Panc1 (cell line): ENCODE measurements at regions not wholly inside any gene's neighbourhood (a gene's known extent, or its start where the extent isn't known, plus 50 kb on each side); places are given as distances from the start of the nearest gene placed in this dataset.

ENCODE experiments used
- POLR2AphosphoS5 ChIP-seq: IDR thresholded peaks from 2 replicates; pipeline ENCODE4 v1.6.1; 2012; ENCODE audit warnings: mild to moderate bottlenecking, low read depth, low read length, moderate library complexity
- TCF7L2 ChIP-seq: IDR thresholded peaks from 2 replicates; pipeline ENCODE4 v1.6.1; 2011; ENCODE audit warnings: mild to moderate bottlenecking, low read depth, low read length, inconsistent platforms
- TF ChIP-seq, protein P1 (sequence below): fragments of 450-650 bp; IDR thresholded peaks from 2 replicates; pipeline ENCODE4 v1.5.1; 2017; ENCODE audit warnings: mild to moderate bottlenecking

- TF ChIP-seq, protein P1, sequence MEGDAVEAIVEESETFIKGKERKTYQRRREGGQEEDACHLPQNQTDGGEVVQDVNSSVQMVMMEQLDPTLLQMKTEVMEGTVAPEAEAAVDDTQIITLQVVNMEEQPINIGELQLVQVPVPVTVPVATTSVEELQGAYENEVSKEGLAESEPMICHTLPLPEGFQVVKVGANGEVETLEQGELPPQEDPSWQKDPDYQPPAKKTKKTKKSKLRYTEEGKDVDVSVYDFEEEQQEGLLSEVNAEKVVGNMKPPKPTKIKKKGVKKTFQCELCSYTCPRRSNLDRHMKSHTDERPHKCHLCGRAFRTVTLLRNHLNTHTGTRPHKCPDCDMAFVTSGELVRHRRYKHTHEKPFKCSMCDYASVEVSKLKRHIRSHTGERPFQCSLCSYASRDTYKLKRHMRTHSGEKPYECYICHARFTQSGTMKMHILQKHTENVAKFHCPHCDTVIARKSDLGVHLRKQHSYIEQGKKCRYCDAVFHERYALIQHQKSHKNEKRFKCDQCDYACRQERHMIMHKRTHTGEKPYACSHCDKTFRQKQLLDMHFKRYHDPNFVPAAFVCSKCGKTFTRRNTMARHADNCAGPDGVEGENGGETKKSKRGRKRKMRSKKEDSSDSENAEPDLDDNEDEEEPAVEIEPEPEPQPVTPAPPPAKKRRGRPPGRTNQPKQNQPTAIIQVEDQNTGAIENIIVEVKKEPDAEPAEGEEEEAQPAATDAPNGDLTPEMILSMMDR, result no peak
- TF ChIP-seq TCF7L2 (no peak), POLR2AphosphoS5 (no peak)
Observed at GRCh38 chr3:180311242-180311641, 274.5 kb upstream of the PEX5L start.
